ENCODE measurements at regions not wholly inside any gene's neighbourhood (a gene's known extent, or its start where the extent isn't known, plus 50 kb on each side); places are given as distances from the start of the nearest gene placed in this dataset.

- Mint-ChIP-seq H3K36me3 (ENCODE audit: low read depth) (no peaks in the 10 kb centered on the region), H3K27ac (no peak overlapping the region), H3K4me1 (ENCODE audit: low read depth) (no peaks in the 10 kb centered on the region), H3K27me3 (ENCODE audit: insufficient read depth) (no peaks in the 10 kb centered on the region), H3K4me3 (no peak overlapping the region), H3K9me3 (peaks cover 18% of the 10 kb centered on the region)
- TF ChIP-seq CTCF (IDR thresholded peaks at IDR 0.05), result no peak
- no peak for DNase-seq
Observed at GRCh38 chr6:97656706-97657350, 373.8 kb upstream of the MMS22L start.

GRCh38 chr6:97658090-97658489 is 375.1 kb upstream of the MMS22L start:
- no peaks in the 10 kb centered on the region for H3K27me3 Mint-ChIP-seq (ENCODE audit: insufficient read depth)
- no peaks in the 10 kb centered on the region for H3K4me1 Mint-ChIP-seq (ENCODE audit: low read depth)

GRCh38 chr6:97663252-97663651 is 380.2 kb upstream of the MMS22L start:
- Mint-ChIP-seq H3K9me3 (peaks cover 26% of the 10 kb centered on the region), H3K27ac (no peak overlapping the region), H3K27me3 (ENCODE audit: insufficient read depth) (no peaks in the 10 kb centered on the region), H3K36me3 (ENCODE audit: low read depth) (no peaks in the 10 kb centered on the region), H3K4me1 (ENCODE audit: low read depth) (no peaks in the 10 kb centered on the region), H3K4me3 (no peak overlapping the region)
- TF ChIP-seq CTCF (IDR thresholded peaks at IDR 0.05), result no peak
- no peak for DNase-seq

More at GRCh38 chr6:97658090-97658489, 375.1 kb upstream of the MMS22L start:
- no peak for DNase-seq
- Mint-ChIP-seq H3K36me3 (ENCODE audit: low read depth) (no peaks in the 10 kb centered on the region), H3K4me3 (no peak overlapping the region), H3K9me3 (peaks cover 26% of the 10 kb centered on the region), H3K27ac (no peak overlapping the region)
- TF ChIP-seq CTCF (IDR thresholded peaks at IDR 0.05), result no peak

- no peak overlapping the region for H3K4me3 Mint-ChIP-seq
- no peaks in the 10 kb centered on the region for H3K36me3 Mint-ChIP-seq (ENCODE audit: low read depth)
- H3K27ac Mint-ChIP-seq, result no peak overlapping the region
- peaks cover 26% of the 10 kb centered on the region for H3K9me3 Mint-ChIP-seq
- no peaks in the 10 kb centered on the region for H3K27me3 Mint-ChIP-seq (ENCODE audit: insufficient read depth)
- no peak for TF ChIP-seq CTCF (IDR thresholded peaks at IDR 0.05)
- H3K4me1 Mint-ChIP-seq (ENCODE audit: low read depth), result no peaks in the 10 kb centered on the region
- DNase-seq, result no peak
Observed at GRCh38 chr6:97665446-97665845, 382.4 kb upstream of the MMS22L start.

- Mint-ChIP-seq H3K9me3 (peaks cover 21% of the 10 kb centered on the region), H3K36me3 (ENCODE audit: low read depth) (no peaks in the 10 kb centered on the region), H3K27ac (no peak overlapping the region), H3K27me3 (ENCODE audit: insufficient read depth) (no peaks in the 10 kb centered on the region), H3K4me1 (ENCODE audit: low read depth) (no peaks in the 10 kb centered on the region), H3K4me3 (no peak overlapping the region)
- TF ChIP-seq CTCF (IDR thresholded peaks at IDR 0.05), result no peak
- no peak for DNase-seq
Observed at GRCh38 chr6:97666889-97667288, 383.9 kb upstream of the MMS22L start.

GRCh38 chr6:97668716-97669115 is 385.7 kb upstream of the MMS22L start:
- no peak for TF ChIP-seq CTCF (IDR thresholded peaks at IDR 0.05)
- H3K27ac Mint-ChIP-seq, result no peak overlapping the region
- peaks cover 19% of the 10 kb centered on the region for H3K9me3 Mint-ChIP-seq

More at GRCh38 chr6:97668716-97669115, 385.7 kb upstream of the MMS22L start:
- H3K36me3 Mint-ChIP-seq (ENCODE audit: low read depth), result no peaks in the 10 kb centered on the region
- H3K27me3 Mint-ChIP-seq (ENCODE audit: insufficient read depth), result no peaks in the 10 kb centered on the region
- no peak for DNase-seq
- no peak overlapping the region for H3K4me3 Mint-ChIP-seq
- H3K4me1 Mint-ChIP-seq (ENCODE audit: low read depth), result no peaks in the 10 kb centered on the region
